SU-DHL-6 (cell line): ENCODE measurements at regions not wholly inside any gene's neighbourhood (a gene's known extent, or its start where the extent isn't known, plus 50 kb on each side); places are given as distances from the start of the nearest gene placed in this dataset.
"Not testable (repeated sequence)": the region's sequence is repeated elsewhere in the genome, so short reads cannot be mapped to it uniquely, and the experiment has no call there.

Source experiments
- H2AFZ ChIP-seq: fragments of 200-600 bp; sonication (generic); 2 replicates; pipeline ENCODE4 v1.6.1; 2014; ENCODE audit warnings: low read depth, mild to moderate bottlenecking, moderate library complexity, mixed read lengths, antibody characterized with exemption, low read length; ENCODE audit not compliant: severe bottlenecking
- H3F3A ChIP-seq: fragments of 200-600 bp; shearing (Covaris generic); 2 replicates; pipeline ENCODE4 v1.6.0; 2016; ENCODE audit warnings: antibody characterized with exemption, mild to moderate bottlenecking; ENCODE audit not compliant: insufficient read depth
- H3K27ac ChIP-seq: fragments of 200-600 bp; sonication (generic); 2 replicates; pipeline ENCODE4 v1.5.1; 2016; ENCODE audit warnings: low read depth, mild to moderate bottlenecking, low read length, moderate library complexity, mixed read lengths
- H3K27me3 ChIP-seq: fragments of 200-600 bp; sonication (generic), shearing (Covaris generic); 2 replicates; pipeline ENCODE4 v1.6.0; 2014; ENCODE audit warnings: mild to moderate bottlenecking, low read length
- H3K36me3 ChIP-seq: fragments of 200-600 bp; sonication (generic); 2 replicates; pipeline ENCODE4 v1.6.1; 2014; ENCODE audit warnings: mild to moderate bottlenecking, low read length, mixed read lengths
- H3K4me2 ChIP-seq: fragments of 300-600, 200-600 bp; shearing (Covaris generic), sonication (generic); 2 replicates; pipeline ENCODE4 v1.6.0; 2014; ENCODE audit warnings: low read length, low read depth, mild to moderate bottlenecking; ENCODE audit not compliant: poor library complexity, severe bottlenecking
- H3K4me3 ChIP-seq: fragments of 200-600 bp; sonication (generic); 2 replicates; pipeline ENCODE4 v1.5.1; 2014; ENCODE audit warnings: antibody characterized with exemption, low read length, mild to moderate bottlenecking, mixed read lengths; ENCODE audit not compliant: insufficient read depth, poor library complexity, severe bottlenecking
- H3K79me2 ChIP-seq: fragments of 200-600 bp; sonication (generic); 2 replicates; pipeline ENCODE4 v1.6.1; 2014; ENCODE audit warnings: mild to moderate bottlenecking, low read length, moderate library complexity; ENCODE audit not compliant: insufficient read depth
- H3K9ac ChIP-seq: fragments of 200-600 bp; sonication (generic); 2 replicates; pipeline ENCODE4 v1.7.0; 2014; ENCODE audit warnings: mild to moderate bottlenecking, low read length
- H3K9me2 ChIP-seq: fragments of 200-600 bp; sonication (generic); replicated peaks from 2 replicates; pipeline ENCODE4 v1.6.1; 2014; ENCODE audit warnings: low read length; ENCODE audit not compliant: insufficient read depth
- H3K9me3 ChIP-seq: fragments of 200-600 bp; sonication (generic); 2 replicates; pipeline ENCODE4 v1.6.1; 2014; ENCODE audit warnings: low read length, mixed read lengths; ENCODE audit not compliant: insufficient read depth
- H4K20me1 ChIP-seq: fragments of 200-600 bp; sonication (generic); 2 replicates; pipeline ENCODE4 v1.6.1; 2014; ENCODE audit warnings: low read depth, mild to moderate bottlenecking, antibody characterized with exemption, low read length, moderate library complexity, mixed read lengths
- EZH2phosphoT487 ChIP-seq: fragments of 200-600 bp; sonication (generic), shearing (Covaris generic); conservative IDR thresholded peaks from 2 replicates; pipeline ENCODE4 v1.6.1; 2018; ENCODE audit warnings: mild to moderate bottlenecking, antibody characterized with exemption, low read length, moderate library complexity, mixed read lengths
- TF ChIP-seq, protein P1 (sequence below): fragments of 200-600 bp; sonication (generic); IDR thresholded peaks from one replicate; pipeline ENCODE4 v1.5.1; 2017; ENCODE audit warnings: antibody characterized with exemption, mild to moderate bottlenecking, low read length, moderate library complexity; ENCODE audit not compliant: insufficient read depth, poor library complexity, severe bottlenecking

DNA sequence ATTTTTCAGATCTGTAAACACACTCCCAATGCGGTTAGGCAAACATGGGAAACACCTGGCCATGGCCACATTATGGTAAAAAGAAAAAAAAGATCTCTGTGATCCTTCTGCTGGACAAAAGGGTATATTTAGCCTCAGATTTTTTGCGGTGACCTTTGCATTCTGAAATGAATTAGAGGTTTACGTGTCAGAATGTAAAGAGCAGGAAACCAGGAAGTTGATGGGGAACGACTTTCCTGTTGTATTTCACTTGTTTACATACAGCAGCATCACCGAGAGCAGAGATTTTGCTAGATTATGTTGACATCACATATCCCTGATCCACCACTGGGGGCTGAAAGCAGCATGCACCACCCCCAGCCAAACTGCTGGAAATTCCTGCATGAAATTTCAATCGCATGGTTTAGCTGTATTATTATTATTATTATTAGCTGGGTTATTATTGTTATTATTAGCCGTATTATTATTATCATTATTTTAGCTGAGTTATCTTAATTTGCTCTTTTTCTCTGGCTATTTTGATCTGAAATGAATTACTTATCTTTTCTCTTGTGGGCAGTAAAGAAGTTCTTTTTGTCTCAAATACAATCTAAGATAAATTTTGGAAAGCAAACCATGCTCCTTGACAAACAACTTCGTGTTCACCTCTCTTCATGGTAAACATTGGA, 189.4 kb downstream of the ZFP64 start:
- Histone ChIP-seq H3K36me3 (no peaks in the 10 kb centered on the region), H3K79me2 (no peaks in the 10 kb centered on the region), H3K9me2 (no peaks in the 10 kb centered on the region), H3K9ac (no peak overlapping the region), H3F3A (no peaks in the 10 kb centered on the region), H3K27me3 (no peaks in the 10 kb centered on the region), H4K20me1 (no peaks in the 10 kb centered on the region), H3K4me2 (no peak overlapping the region), H2AFZ (no peak overlapping the region), H3K9me3 (no peaks in the 10 kb centered on the region), H3K27ac (no peak overlapping the region), H3K4me3 (no peak overlapping the region)
- TF ChIP-seq, protein P1, sequence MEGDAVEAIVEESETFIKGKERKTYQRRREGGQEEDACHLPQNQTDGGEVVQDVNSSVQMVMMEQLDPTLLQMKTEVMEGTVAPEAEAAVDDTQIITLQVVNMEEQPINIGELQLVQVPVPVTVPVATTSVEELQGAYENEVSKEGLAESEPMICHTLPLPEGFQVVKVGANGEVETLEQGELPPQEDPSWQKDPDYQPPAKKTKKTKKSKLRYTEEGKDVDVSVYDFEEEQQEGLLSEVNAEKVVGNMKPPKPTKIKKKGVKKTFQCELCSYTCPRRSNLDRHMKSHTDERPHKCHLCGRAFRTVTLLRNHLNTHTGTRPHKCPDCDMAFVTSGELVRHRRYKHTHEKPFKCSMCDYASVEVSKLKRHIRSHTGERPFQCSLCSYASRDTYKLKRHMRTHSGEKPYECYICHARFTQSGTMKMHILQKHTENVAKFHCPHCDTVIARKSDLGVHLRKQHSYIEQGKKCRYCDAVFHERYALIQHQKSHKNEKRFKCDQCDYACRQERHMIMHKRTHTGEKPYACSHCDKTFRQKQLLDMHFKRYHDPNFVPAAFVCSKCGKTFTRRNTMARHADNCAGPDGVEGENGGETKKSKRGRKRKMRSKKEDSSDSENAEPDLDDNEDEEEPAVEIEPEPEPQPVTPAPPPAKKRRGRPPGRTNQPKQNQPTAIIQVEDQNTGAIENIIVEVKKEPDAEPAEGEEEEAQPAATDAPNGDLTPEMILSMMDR: no peak
- TF ChIP-seq EZH2phosphoT487: no peak

DNA sequence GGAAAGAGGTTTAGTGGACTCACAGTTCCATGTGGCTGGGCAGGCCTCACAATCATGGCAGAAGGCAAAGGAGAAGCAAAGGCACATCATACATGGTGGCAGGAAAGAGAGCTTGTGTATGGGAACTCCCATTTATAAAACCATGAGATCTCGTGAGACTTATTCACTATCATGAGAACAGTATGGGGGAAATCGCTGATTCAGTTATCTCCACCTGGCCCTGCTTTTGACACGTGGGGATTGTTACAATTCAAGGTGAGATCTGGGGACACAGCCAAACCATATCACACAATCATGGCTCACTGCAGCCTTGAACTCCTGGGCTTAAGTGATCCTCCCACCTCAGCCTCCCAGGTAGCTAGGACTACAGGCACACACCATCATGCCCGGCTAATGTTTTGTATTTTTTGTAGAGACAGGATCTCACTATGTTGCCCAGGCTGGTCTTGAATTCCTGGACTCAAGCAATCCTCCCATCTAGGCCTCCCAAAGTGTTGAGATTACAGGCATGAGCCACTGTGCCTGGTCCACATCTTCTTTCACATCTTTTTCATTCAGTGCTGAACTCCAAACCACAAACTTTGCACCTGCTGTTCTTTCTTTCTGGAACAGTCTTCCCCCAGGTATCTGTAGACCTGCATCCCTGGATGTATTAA, 194.2 kb downstream of the ZFP64 start:
- H3F3A ChIP-seq, H3K9me2 ChIP-seq, H4K20me1 ChIP-seq, H3K27me3 ChIP-seq, H3K4me2 ChIP-seq, H3K36me3 ChIP-seq, H3K79me2 ChIP-seq, H2AFZ ChIP-seq, H3K9ac ChIP-seq, H3K27ac ChIP-seq, H3K4me3 ChIP-seq, H3K9me3 ChIP-seq: not testable (repeated sequence)

DNA sequence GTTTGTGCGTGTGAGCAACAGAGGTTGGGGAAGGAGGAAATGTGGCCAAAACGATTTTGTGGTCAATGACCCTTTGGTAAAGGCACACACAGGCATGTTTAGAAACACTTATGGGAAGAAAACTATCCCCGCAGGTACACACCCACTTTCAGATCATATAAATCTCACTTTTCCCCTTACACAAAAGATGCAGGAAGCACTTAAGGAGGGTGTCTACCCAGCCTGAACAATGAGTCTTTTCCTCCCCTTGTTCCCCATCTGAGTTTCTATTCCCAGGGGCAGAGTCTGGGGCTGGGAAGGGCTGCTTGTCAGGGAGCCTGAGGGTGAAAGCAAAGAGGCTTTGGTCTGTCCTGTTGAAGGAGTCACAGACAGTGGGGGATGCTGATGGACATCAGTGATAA, 193.2 kb upstream of the SALL4 start:
- H3K36me3 ChIP-seq: no peaks in the 10 kb centered on the region
- H3K9ac ChIP-seq: no peak overlapping the region
- H2AFZ ChIP-seq: no peak overlapping the region
- H3K9me3 ChIP-seq: no peaks in the 10 kb centered on the region
- no peak overlapping the region for H3K4me3 ChIP-seq
- TF ChIP-seq, protein P1: no peak
- TF ChIP-seq EZH2phosphoT487: no peak
- H3K4me2 ChIP-seq: no peak overlapping the region
- no peaks in the 10 kb centered on the region for H4K20me1 ChIP-seq
- H3K27me3 ChIP-seq: no peaks in the 10 kb centered on the region
- H3F3A ChIP-seq: no peaks in the 10 kb centered on the region
- H3K9me2 ChIP-seq: no peaks in the 10 kb centered on the region
- H3K27ac ChIP-seq: no peak overlapping the region
- no peaks in the 10 kb centered on the region for H3K79me2 ChIP-seq

DNA sequence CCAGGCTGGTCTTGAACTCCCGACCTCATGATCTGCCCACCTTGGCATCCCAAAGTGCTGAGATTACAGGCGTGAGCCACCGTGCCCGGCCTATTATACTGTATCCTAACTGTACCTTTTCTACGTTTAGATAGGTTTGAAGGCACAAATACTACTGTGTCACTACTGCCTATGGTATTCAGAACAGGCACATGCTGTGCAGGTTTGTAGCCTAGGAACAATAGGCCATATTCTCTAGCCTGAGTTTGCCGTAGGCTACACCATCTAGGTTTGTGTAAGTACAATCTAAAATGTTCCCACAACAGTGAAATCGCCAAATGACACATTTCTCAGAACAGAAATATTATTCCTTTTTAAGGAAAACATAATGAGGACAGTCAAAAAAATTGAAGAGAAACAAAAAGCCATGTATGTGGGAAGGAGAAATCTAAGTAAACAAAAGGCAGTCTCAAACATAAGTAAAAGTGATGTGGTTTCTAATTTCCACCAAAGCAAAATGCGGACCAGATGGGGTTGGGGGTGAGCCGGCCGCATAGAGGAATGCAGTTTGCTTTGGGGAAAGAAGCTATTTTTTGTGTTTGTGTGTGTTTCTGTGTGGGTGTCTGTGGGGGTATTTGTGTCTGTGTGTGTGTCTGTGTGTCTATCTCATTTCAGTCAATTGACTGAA, 192.6 kb upstream of the SALL4 start:
- H3K27me3 ChIP-seq: no peaks in the 10 kb centered on the region
- H3K79me2 ChIP-seq: no peaks in the 10 kb centered on the region
- no peak overlapping the region for H3K4me2 ChIP-seq
- no peaks in the 10 kb centered on the region for H3F3A ChIP-seq
- no peaks in the 10 kb centered on the region for H3K9me2 ChIP-seq
- no peaks in the 10 kb centered on the region for H4K20me1 ChIP-seq
- no peak overlapping the region for H3K9ac ChIP-seq
- no peak overlapping the region for H3K4me3 ChIP-seq
- H2AFZ ChIP-seq: no peak overlapping the region
- no peak overlapping the region for H3K27ac ChIP-seq
- no peaks in the 10 kb centered on the region for H3K9me3 ChIP-seq
- no peaks in the 10 kb centered on the region for H3K36me3 ChIP-seq
- TF ChIP-seq, protein P1: no peak
- no peak for TF ChIP-seq EZH2phosphoT487
